ENCODE measurements at regions not wholly inside any gene's neighbourhood (a gene's known extent, or its start where the extent isn't known, plus 50 kb on each side); places are given as distances from the start of the nearest gene placed in this dataset.

DNA sequence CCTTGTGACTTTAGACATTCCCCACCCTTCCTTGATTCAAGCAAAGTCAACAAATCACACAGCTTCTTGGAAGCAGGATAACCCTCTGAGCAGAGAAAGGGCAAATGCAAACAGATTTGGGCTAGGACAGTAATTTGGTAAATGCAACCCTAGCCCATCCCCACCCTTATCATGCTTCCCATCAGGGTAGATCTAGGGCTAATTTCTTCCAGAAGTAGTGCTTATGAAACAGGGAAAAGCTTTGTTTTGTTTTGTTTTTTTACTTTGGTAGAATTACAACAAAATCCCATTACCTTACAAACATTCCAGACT lies 525.1 kb upstream of the NOX3 start:
- H3K4me3 ChIP-seq (ENCODE audit: low read length), result no peak overlapping the region
- TF ChIP-seq CTCF (IDR thresholded peaks at IDR 0.05; ENCODE audit: insufficient read depth, low read depth, low read length, missing control alignments), result no peak
- DNase-seq (ENCODE audit: low read depth), result no peak

GRCh38 chr6:155980014-155980767 lies 524.6 kb upstream of the NOX3 start:
- TF ChIP-seq CTCF (IDR thresholded peaks at IDR 0.05; ENCODE audit: insufficient read depth, low read depth, low read length, missing control alignments), result no peak
- DNase-seq (ENCODE audit: low read depth), result no peak
- H3K4me3 ChIP-seq (ENCODE audit: low read length), result no peak overlapping the region

DNA sequence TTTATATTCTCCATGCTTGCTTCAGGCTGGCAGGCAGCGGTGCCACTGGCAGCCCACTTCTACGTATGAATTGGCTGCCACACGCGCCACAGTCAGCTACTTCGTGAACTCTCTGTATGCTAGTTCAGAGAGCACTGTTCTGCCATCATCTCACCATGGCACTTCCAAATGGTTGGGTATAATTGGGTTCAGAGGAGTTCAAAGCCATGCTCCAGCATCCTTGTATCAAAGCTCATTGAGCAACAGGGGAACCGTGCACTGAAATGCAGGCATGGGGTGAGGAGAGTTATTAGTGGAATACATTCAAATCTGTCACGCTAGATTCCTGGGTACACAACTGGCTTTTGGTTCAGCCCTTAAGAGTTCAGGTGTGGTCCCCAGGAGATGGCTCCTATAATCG lies 519.9 kb upstream of the NOX3 start:
- no peak for TF ChIP-seq CTCF (IDR thresholded peaks at IDR 0.05; ENCODE audit: insufficient read depth, low read depth, low read length, missing control alignments)
- no peak for DNase-seq (ENCODE audit: low read depth)

GRCh38 chr6:155974811-155975323 lies 519.2 kb upstream of the NOX3 start:
- DNase-seq (ENCODE audit: low read depth), result no peak
- H3K4me3 ChIP-seq (ENCODE audit: low read length), result no peak overlapping the region
- TF ChIP-seq CTCF (IDR thresholded peaks at IDR 0.05; ENCODE audit: insufficient read depth, low read depth, low read length, missing control alignments), result no peak

More for the DNA sequence above, 519.9 kb upstream of the NOX3 start:
- no peak overlapping the region for H3K4me3 ChIP-seq (ENCODE audit: low read length)

DNA sequence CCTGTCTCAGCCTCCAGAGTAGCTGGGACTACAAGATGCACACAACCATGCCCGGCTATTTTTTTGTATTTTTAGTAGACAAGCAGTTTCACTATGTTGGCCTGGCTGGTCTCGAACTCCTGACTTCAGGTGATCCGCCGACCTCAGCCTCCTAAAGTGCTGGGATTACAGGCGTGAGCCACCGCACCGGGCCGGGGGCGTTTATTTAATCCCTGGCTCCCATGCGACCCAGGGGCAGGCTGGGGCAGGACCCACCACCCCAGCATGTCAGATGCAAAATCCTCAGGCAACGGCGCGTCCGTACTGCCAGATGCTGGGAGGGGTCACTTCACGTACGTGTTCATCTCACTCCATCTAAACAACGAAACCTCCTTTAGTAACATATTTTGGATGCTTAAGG lies 518.7 kb upstream of the NOX3 start:
- TF ChIP-seq CTCF (IDR thresholded peaks at IDR 0.05; ENCODE audit: insufficient read depth, low read depth, low read length, missing control alignments), result no peak
- no peak overlapping the region for H3K4me3 ChIP-seq (ENCODE audit: low read length)
- DNase-seq (ENCODE audit: low read depth), result no peak

GRCh38 chr6:155970876-155971708 lies 515.5 kb upstream of the NOX3 start:
- TF ChIP-seq CTCF (IDR thresholded peaks at IDR 0.05; ENCODE audit: insufficient read depth, low read depth, low read length, missing control alignments), result no peak
- DNase-seq (ENCODE audit: low read depth), result no peak

More at GRCh38 chr6:155970876-155971708, 515.5 kb upstream of the NOX3 start:
- no peak overlapping the region for H3K4me3 ChIP-seq (ENCODE audit: low read length)
